HepG2 (cell line): ENCODE measurements at regions not wholly inside any gene's neighbourhood (a gene's known extent, or its start where the extent isn't known, plus 50 kb on each side); places are given as distances from the start of the nearest gene placed in this dataset.

ENCODE experiments used
- ATM ChIP-seq: fragments of 450-650 bp; IDR thresholded peaks from 2 replicates; pipeline ENCODE4 v1.7.1; 2017; ENCODE audit warnings: mild to moderate bottlenecking, borderline replicate concordance
- ATRX ChIP-seq: sonication (generic); formaldehyde crosslinking; IDR thresholded peaks from 2 replicates; pipeline ENCODE4 v1.4.0; 2020; ENCODE audit warnings: missing genetic modification reagents, borderline replicate concordance
- CREM ChIP-seq, 2 experiments: sonication (generic) in 1 of 2; formaldehyde crosslinking in 1 of 2; IDR thresholded peaks; 2 replicates each; pipeline versions ENCODE4 v1.4.0 to v1.6.1; 2016 to 2020; ENCODE audit warnings: antibody characterized with exemption in 1 of 2, mild to moderate bottlenecking in 1 of 2, missing genetic modification reagents in 1 of 2
- FOXM1 ChIP-seq: sonication (generic); formaldehyde crosslinking; IDR thresholded peaks from 2 replicates; pipeline ENCODE4 v1.5.0; 2020; ENCODE audit warnings: missing genetic modification reagents
- MYNN ChIP-seq: sonication (generic); formaldehyde crosslinking; IDR thresholded peaks from 2 replicates; pipeline ENCODE4 v1.4.0; 2020; ENCODE audit warnings: mild to moderate bottlenecking, low read depth, missing genetic modification reagents
- NBN ChIP-seq: fragments of 450-650 bp; conservative IDR thresholded peaks from 2 replicates; pipeline ENCODE4 v1.6.1; 2017
- PAF1 ChIP-seq: IDR thresholded peaks from 2 replicates; pipeline ENCODE4 v1.6.1; 2016; ENCODE audit warnings: missing genetic modification reagents, missing compliant biosample characterization
- RAD51 ChIP-seq: fragments of 450-650 bp; IDR thresholded peaks from 2 replicates; pipeline ENCODE4 v1.6.1; 2016; ENCODE audit warnings: borderline replicate concordance
- RBM39 ChIP-seq: fragments of 200-400 bp; formaldehyde crosslinking; IDR thresholded peaks from one replicate; pipeline ENCODE4 v1.6.1; 2018; ENCODE audit warnings: antibody characterized with exemption, mild to moderate bottlenecking, low read depth, low read length; ENCODE audit not compliant: poor library complexity, severe bottlenecking
- RFX3 ChIP-seq: IDR thresholded peaks from 2 replicates; pipeline ENCODE4 v1.6.1; 2016; ENCODE audit warnings: missing biosample characterization, missing genetic modification reagents
- TOPORS ChIP-seq: sonication (generic); formaldehyde crosslinking; IDR thresholded peaks from 2 replicates; pipeline ENCODE4 v1.8.0; 2023; ENCODE audit warnings: mild to moderate bottlenecking, missing genetic modification reagents
- YEATS4 ChIP-seq: sonication (generic); formaldehyde crosslinking; IDR thresholded peaks from 2 replicates; pipeline ENCODE4 v1.4.0; 2020; ENCODE audit warnings: missing genetic modification reagents, borderline replicate concordance
- ZNF10 ChIP-seq: sonication (generic); formaldehyde crosslinking; IDR thresholded peaks from 2 replicates; pipeline ENCODE4 v1.4.0; 2020; ENCODE audit warnings: mild to moderate bottlenecking, low read depth, missing genetic modification reagents, borderline replicate concordance
- ZNF17 ChIP-seq: sonication (generic); formaldehyde crosslinking; IDR thresholded peaks from 2 replicates; pipeline ENCODE4 v1.5.0; 2020; ENCODE audit warnings: mild to moderate bottlenecking, missing genetic modification reagents
- ZNF253 ChIP-seq: sonication (generic); formaldehyde crosslinking; IDR thresholded peaks from 2 replicates; pipeline ENCODE4 v1.8.0; 2022; ENCODE audit warnings: mild to moderate bottlenecking, missing genetic modification reagents, borderline replicate concordance
- ZNF672 ChIP-seq: sonication (generic); formaldehyde crosslinking; IDR thresholded peaks from 2 replicates; pipeline ENCODE4 v1.8.1; 2022; ENCODE audit warnings: missing genetic modification reagents
- ZNF788 ChIP-seq: sonication (generic); formaldehyde crosslinking; IDR thresholded peaks from 2 replicates; pipeline ENCODE4 v1.5.0; 2020; ENCODE audit warnings: mild to moderate bottlenecking, missing genetic modification reagents, borderline replicate concordance
- ZSCAN25 ChIP-seq: sonication (generic); formaldehyde crosslinking; IDR thresholded peaks from 2 replicates; pipeline ENCODE4 v1.8.0; 2022; ENCODE audit warnings: mild to moderate bottlenecking, missing genetic modification reagents
- TF ChIP-seq, protein P1 (sequence below): sonication (generic); formaldehyde crosslinking; IDR thresholded peaks from 2 replicates; pipeline ENCODE4 v1.4.0; 2020; ENCODE audit warnings: missing genetic modification reagents, borderline replicate concordance
- TF ChIP-seq, protein P2 (sequence below): sonication (generic); formaldehyde crosslinking; IDR thresholded peaks from 2 replicates; pipeline ENCODE4 v1.9.0; 2021; ENCODE audit warnings: mild to moderate bottlenecking, missing genetic modification reagents
- TF ChIP-seq, protein P3 (sequence below): sonication (generic); formaldehyde crosslinking; IDR thresholded peaks from 2 replicates; pipeline ENCODE4 v1.5.0; 2020; ENCODE audit warnings: mild to moderate bottlenecking, low read depth, missing genetic modification reagents, borderline replicate concordance
- TF ChIP-seq, protein P4 (sequence below): sonication (generic); formaldehyde crosslinking; IDR thresholded peaks from 2 replicates; pipeline ENCODE4 v1.8.1; 2023; ENCODE audit warnings: missing genetic modification reagents, mild to moderate bottlenecking, borderline replicate concordance

DNA sequence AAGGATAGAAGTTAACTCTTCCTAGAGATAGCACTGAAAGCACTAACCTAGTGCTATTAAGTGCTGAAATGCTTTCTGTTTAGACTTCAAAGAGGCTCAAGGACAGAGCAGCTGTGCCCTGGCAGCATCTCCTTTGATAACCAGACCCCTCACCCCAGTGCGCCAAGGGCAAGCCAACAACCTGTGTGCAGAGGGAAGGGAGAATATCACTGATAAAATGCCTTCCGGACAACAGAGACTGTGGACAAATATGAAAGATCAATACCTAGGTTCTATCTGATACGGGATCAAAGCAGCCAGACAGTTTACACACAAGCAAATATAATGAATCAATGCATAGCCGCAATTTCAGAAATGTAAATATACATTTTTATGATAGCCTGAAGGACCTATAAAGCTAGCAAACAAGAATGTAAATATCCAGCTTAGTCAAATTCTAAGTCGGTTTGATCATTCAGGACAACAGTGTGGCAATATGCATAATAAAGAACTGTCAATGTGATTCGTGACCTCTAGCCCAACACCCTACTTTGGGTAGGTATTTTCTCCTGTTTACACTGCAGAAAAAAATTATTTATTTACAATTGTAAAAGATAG, 91.8 kb upstream of the RFX8 start (continued):
- TF ChIP-seq, protein P1, sequence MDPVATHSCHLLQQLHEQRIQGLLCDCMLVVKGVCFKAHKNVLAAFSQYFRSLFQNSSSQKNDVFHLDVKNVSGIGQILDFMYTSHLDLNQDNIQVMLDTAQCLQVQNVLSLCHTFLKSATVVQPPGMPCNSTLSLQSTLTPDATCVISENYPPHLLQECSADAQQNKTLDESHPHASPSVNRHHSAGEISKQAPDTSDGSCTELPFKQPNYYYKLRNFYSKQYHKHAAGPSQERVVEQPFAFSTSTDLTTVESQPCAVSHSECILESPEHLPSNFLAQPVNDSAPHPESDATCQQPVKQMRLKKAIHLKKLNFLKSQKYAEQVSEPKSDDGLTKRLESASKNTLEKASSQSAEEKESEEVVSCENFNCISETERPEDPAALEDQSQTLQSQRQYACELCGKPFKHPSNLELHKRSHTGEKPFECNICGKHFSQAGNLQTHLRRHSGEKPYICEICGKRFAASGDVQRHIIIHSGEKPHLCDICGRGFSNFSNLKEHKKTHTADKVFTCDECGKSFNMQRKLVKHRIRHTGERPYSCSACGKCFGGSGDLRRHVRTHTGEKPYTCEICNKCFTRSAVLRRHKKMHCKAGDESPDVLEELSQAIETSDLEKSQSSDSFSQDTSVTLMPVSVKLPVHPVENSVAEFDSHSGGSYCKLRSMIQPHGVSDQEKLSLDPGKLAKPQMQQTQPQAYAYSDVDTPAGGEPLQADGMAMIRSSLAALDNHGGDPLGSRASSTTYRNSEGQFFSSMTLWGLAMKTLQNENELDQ (CRISPR knock-in tag): peak; percentile 68; the same call in 1 of the 2 replicates
- TF ChIP-seq ZNF253 (no peak), NBN (no peak), TOPORS (CRISPR knock-in tag) (peak; percentile 90), RBM39 (no peak), ZNF10 (CRISPR knock-in tag) (no peak), ZNF17 (0 out of 2 replicates have a peak, but pooled peaks have one; percentile 70), ZNF672 (CRISPR knock-in tag) (no peak), RFX3 (CRISPR knock-in tag) (no peak), MYNN (CRISPR knock-in tag) (0 out of 2 replicates have a peak, but pooled peaks have one; percentile 81), FOXM1 (no peak), PAF1 (CRISPR knock-in tag) (no peak), ATM (no peak), ATRX (CRISPR knock-in tag) (no peak), CREM (IDR thresholded peaks at IDR 0.05) (peak; percentile 100), CREM (CRISPR knock-in tag; IDR thresholded peaks at IDR 0.05) (no peak), ZNF788 (CRISPR knock-in tag) (peak; percentile 90), ZSCAN25 (CRISPR knock-in tag) (peak; percentile 87), YEATS4 (0 out of 2 replicates have a peak, but pooled peaks have one; percentile 68), RAD51 (peak; percentile 17; the same call in 1 of the 2 replicates)
- TF ChIP-seq, protein P2, sequence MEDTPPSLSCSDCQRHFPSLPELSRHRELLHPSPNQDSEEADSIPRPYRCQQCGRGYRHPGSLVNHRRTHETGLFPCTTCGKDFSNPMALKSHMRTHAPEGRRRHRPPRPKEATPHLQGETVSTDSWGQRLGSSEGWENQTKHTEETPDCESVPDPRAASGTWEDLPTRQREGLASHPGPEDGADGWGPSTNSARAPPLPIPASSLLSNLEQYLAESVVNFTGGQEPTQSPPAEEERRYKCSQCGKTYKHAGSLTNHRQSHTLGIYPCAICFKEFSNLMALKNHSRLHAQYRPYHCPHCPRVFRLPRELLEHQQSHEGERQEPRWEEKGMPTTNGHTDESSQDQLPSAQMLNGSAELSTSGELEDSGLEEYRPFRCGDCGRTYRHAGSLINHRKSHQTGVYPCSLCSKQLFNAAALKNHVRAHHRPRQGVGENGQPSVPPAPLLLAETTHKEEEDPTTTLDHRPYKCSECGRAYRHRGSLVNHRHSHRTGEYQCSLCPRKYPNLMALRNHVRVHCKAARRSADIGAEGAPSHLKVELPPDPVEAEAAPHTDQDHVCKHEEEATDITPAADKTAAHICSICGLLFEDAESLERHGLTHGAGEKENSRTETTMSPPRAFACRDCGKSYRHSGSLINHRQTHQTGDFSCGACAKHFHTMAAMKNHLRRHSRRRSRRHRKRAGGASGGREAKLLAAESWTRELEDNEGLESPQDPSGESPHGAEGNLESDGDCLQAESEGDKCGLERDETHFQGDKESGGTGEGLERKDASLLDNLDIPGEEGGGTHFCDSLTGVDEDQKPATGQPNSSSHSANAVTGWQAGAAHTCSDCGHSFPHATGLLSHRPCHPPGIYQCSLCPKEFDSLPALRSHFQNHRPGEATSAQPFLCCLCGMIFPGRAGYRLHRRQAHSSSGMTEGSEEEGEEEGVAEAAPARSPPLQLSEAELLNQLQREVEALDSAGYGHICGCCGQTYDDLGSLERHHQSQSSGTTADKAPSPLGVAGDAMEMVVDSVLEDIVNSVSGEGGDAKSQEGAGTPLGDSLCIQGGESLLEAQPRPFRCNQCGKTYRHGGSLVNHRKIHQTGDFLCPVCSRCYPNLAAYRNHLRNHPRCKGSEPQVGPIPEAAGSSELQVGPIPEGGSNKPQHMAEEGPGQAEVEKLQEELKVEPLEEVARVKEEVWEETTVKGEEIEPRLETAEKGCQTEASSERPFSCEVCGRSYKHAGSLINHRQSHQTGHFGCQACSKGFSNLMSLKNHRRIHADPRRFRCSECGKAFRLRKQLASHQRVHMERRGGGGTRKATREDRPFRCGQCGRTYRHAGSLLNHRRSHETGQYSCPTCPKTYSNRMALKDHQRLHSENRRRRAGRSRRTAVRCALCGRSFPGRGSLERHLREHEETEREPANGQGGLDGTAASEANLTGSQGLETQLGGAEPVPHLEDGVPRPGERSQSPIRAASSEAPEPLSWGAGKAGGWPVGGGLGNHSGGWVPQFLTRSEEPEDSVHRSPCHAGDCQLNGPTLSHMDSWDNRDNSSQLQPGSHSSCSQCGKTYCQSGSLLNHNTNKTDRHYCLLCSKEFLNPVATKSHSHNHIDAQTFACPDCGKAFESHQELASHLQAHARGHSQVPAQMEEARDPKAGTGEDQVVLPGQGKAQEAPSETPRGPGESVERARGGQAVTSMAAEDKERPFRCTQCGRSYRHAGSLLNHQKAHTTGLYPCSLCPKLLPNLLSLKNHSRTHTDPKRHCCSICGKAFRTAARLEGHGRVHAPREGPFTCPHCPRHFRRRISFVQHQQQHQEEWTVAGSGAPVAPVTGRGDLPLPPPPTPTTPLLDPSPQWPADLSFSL (CRISPR knock-in tag): no peak; the same call in 1 of the 2 replicates
- TF ChIP-seq, protein P3, sequence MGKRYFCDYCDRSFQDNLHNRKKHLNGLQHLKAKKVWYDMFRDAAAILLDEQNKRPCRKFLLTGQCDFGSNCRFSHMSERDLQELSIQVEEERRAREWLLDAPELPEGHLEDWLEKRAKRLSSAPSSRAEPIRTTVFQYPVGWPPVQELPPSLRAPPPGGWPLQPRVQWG (CRISPR knock-in tag): no peak
- TF ChIP-seq, protein P4, sequence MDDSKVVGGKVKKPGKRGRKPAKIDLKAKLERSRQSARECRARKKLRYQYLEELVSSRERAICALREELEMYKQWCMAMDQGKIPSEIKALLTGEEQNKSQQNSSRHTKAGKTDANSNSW (CRISPR knock-in tag): no peak
